H1 (cell line): ENCODE measurements at regions not wholly inside any gene's neighbourhood (a gene's known extent, or its start where the extent isn't known, plus 50 kb on each side); places are given as distances from the start of the nearest gene placed in this dataset.

Experiments
- CTCF ChIA-PET: fragments of 300-600 bp; sonication (Branson Sonifier 250); formaldehyde crosslinking; loops from one replicate; lab custom pipeline; 2021; ENCODE audit not compliant: partially characterized antibody; lab: Charles Lee
- POLR2A ChIA-PET: fragments of 300-600 bp; sonication (Branson Sonifier 250); formaldehyde crosslinking; loops from one replicate; lab custom pipeline; 2021; ENCODE audit warnings: inconsistent platforms; ENCODE audit not compliant: partially characterized antibody; lab: Charles Lee
- DNase-seq, 2 experiments: peaks; one replicate each; pipeline versions ENCODE4 v3.0.0 to v3.0.0-alpha.2; 2010 to 2022; ENCODE audit warnings: low spot score in 2 of 2, low read depth in 1 of 2, mixed read lengths in 1 of 2
- FAIRE-seq: peaks from 2 replicates; lab custom pipeline; 2011; peaks lifted over from hg19 to GRCh38; lab: Jason Lieb, UNC
- H2AFZ ChIP-seq: 2 replicates; pipeline ENCODE4 v1.8.1; 2012; ENCODE audit warnings: low read length, inconsistent platforms
- H2AK5ac ChIP-seq: 2 replicates; pipeline ENCODE4 v1.6.1; 2013; ENCODE audit warnings: low read depth, low read length
- H2BK120ac ChIP-seq: replicated peaks from 2 replicates; pipeline ENCODE3; 2013; ENCODE audit warnings: low read depth, low read length, inconsistent platforms
- H2BK12ac ChIP-seq: 2 replicates; pipeline ENCODE4 v1.6.1; 2013; ENCODE audit warnings: low read depth, low read length
- H2BK15ac ChIP-seq: 2 replicates; pipeline ENCODE4 v1.6.1; 2013; ENCODE audit warnings: low read length
- H2BK20ac ChIP-seq: 2 replicates; pipeline ENCODE4 v1.6.1; 2013; ENCODE audit warnings: low read length
- H2BK5ac ChIP-seq: 2 replicates; pipeline ENCODE4 v1.6.1; 2013; ENCODE audit warnings: low read depth, low read length
- H3K14ac ChIP-seq: 2 replicates; pipeline ENCODE4 v1.6.1; 2013; ENCODE audit warnings: inconsistent platforms; ENCODE audit not compliant: insufficient read length
- H3K18ac ChIP-seq: 2 replicates; pipeline ENCODE4 v1.6.1; 2013; ENCODE audit warnings: low read length; ENCODE audit errors: extremely low read depth
- H3K23ac ChIP-seq: 2 replicates; pipeline ENCODE4 v1.6.1; 2013; ENCODE audit warnings: inconsistent platforms; ENCODE audit not compliant: insufficient read length
- H3K23me2 ChIP-seq: 2 replicates; pipeline ENCODE4 v1.6.1; 2013; ENCODE audit warnings: low read depth, low read length
- H3K27ac ChIP-seq: 2 replicates; pipeline ENCODE4 v1.6.1; 2011; ENCODE audit warnings: low read depth, low read length, inconsistent platforms
- H3K27me3 ChIP-seq, 4 experiments: replicated peaks in 1 of 4; 1 replicate in 1 of 4; 2 replicates in 3 of 4; pipeline versions ENCODE4 v1.6.1 to v1.8.1; 2011 to 2013; ENCODE audit warnings: low read length in 3 of 4, mild to moderate bottlenecking in 3 of 4, inconsistent platforms in 2 of 4, mixed read lengths in 2 of 4, moderate library complexity in 1 of 4; ENCODE audit not compliant: control insufficient read depth in 3 of 4, insufficient read depth in 3 of 4; ENCODE audit errors: extremely low read depth in 1 of 4
- H3K36me3 ChIP-seq, 4 experiments: 2 replicates each; pipeline versions ENCODE4 v1.6.1 to v1.8.1; 2011 to 2013; ENCODE audit warnings: mild to moderate bottlenecking in 4 of 4, low read length in 3 of 4, moderate library complexity in 2 of 4, control low read depth in 1 of 4, inconsistent platforms in 1 of 4; ENCODE audit not compliant: insufficient read depth in 4 of 4, control insufficient read depth in 2 of 4
- H3K4ac ChIP-seq: replicated peaks from 2 replicates; pipeline ENCODE3; 2013; ENCODE audit warnings: low read length, low read depth, mixed read lengths, inconsistent platforms; ENCODE audit not compliant: insufficient read length
- H3K4me1 ChIP-seq, 4 experiments: replicated peaks in 1 of 4; 1 replicate in 1 of 4; 2 replicates in 3 of 4; pipeline versions ENCODE4 v1.6.1 to v1.8.1; 2011 to 2013; ENCODE audit warnings: low read length in 3 of 4, inconsistent platforms in 2 of 4, mixed read lengths in 1 of 4; ENCODE audit not compliant: insufficient read depth in 4 of 4, control insufficient read depth in 3 of 4
- H3K4me2 ChIP-seq, 2 experiments: 2 replicates each; pipeline versions ENCODE4 v1.6.1 to v1.8.1; 2011 to 2013; ENCODE audit warnings: low read depth in 2 of 2, low read length in 2 of 2, control low read depth in 1 of 2, inconsistent platforms in 1 of 2, mild to moderate bottlenecking in 1 of 2; ENCODE audit not compliant: insufficient read depth in 1 of 2
- H3K4me3 ChIP-seq, 4 experiments: fragments of 200-600, 300-600 bp in 1 of 4; sonication (generic), shearing (Covaris generic), sonication (Bioruptor Twin) in 1 of 4; 2 replicates each; pipeline versions ENCODE4 v1.5.1 to v1.8.1; 2011 to 2016; ENCODE audit warnings: low read length in 4 of 4, low read depth in 3 of 4, control low read depth in 2 of 4, inconsistent platforms in 2 of 4, mild to moderate bottlenecking in 2 of 4, mixed read lengths in 1 of 4, moderate library complexity in 1 of 4; ENCODE audit not compliant: insufficient read depth in 2 of 4; ENCODE audit errors: extremely low read depth in 1 of 4
- H3K56ac ChIP-seq: replicated peaks from 2 replicates; pipeline ENCODE3; 2013; ENCODE audit warnings: low read depth, mild to moderate bottlenecking, mixed read lengths, low read length, inconsistent platforms; ENCODE audit not compliant: insufficient read length
- H3K79me1 ChIP-seq: 2 replicates; pipeline ENCODE4 v1.6.1; 2013; ENCODE audit warnings: low read depth, low read length, control low read depth
- H3K79me2 ChIP-seq, 2 experiments: 2 replicates each; pipeline versions ENCODE4 v1.6.1 to v1.8.1; 2012 to 2013; ENCODE audit warnings: low read length in 2 of 2, mild to moderate bottlenecking in 2 of 2, inconsistent platforms in 1 of 2; ENCODE audit not compliant: insufficient read depth in 2 of 2, control insufficient read depth in 1 of 2
- H3K9ac ChIP-seq, 4 experiments: replicated peaks in 1 of 4; 1 replicate in 1 of 4; 2 replicates in 3 of 4; pipeline versions ENCODE4 v1.6.1 to v1.8.1; 2011 to 2013; ENCODE audit warnings: low read depth in 3 of 4, low read length in 3 of 4, control low read depth in 2 of 4, mild to moderate bottlenecking in 2 of 4, moderate library complexity in 2 of 4, inconsistent platforms in 1 of 4; ENCODE audit errors: extremely low read depth in 1 of 4
- H3K9me3 ChIP-seq, 2 experiments: 2 replicates each; pipeline versions ENCODE4 v1.6.1 to v1.8.1; 2012 to 2013; ENCODE audit warnings: mild to moderate bottlenecking in 2 of 2, moderate library complexity in 2 of 2, control low read depth in 1 of 2, inconsistent platforms in 1 of 2, low read depth in 1 of 2, low read length in 1 of 2, mixed read lengths in 1 of 2; ENCODE audit not compliant: insufficient read depth in 2 of 2
- H4K20me1 ChIP-seq, 2 experiments: replicated peaks in 1 of 2; 2 replicates each; pipeline versions ENCODE3 to v1.8.1; 2011 to 2013; ENCODE audit warnings: inconsistent platforms in 2 of 2, low read length in 2 of 2, mild to moderate bottlenecking in 1 of 2; ENCODE audit not compliant: insufficient read depth in 2 of 2, control insufficient read depth in 1 of 2
- H4K5ac ChIP-seq: 2 replicates; pipeline ENCODE4 v1.6.1; 2013; ENCODE audit warnings: low read length, low read depth, mixed read lengths, inconsistent platforms; ENCODE audit not compliant: insufficient read length
- H4K8ac ChIP-seq: 2 replicates; pipeline ENCODE4 v1.8.0; 2013; ENCODE audit warnings: mild to moderate bottlenecking, moderate library complexity, low read length, inconsistent platforms; ENCODE audit not compliant: insufficient read depth; ENCODE audit errors: extremely low read depth
- H4K91ac ChIP-seq: replicated peaks from 2 replicates; pipeline ENCODE3; 2013; ENCODE audit warnings: low read length, mixed read lengths, inconsistent platforms; ENCODE audit not compliant: insufficient read length
- EP300 ChIP-seq, 2 experiments: IDR thresholded peaks; 1 replicate in 1 of 2; 2 replicates in 1 of 2; pipeline ENCODE4 v1.6.1; 2011 to 2012; ENCODE audit warnings: low read depth in 2 of 2, low read length in 2 of 2, mild to moderate bottlenecking in 2 of 2, borderline replicate concordance in 1 of 2, inconsistent platforms in 1 of 2, moderate library complexity in 1 of 2
- RXRA ChIP-seq: IDR thresholded peaks from 2 replicates; pipeline ENCODE4 v1.6.1; 2011; ENCODE audit warnings: low read depth, mild to moderate bottlenecking, low read length, moderate library complexity; ENCODE audit not compliant: insufficient read depth
- USF2 ChIP-seq: IDR thresholded peaks from 2 replicates; pipeline ENCODE4 v1.6.1; 2011; ENCODE audit warnings: low read length, improper control_type of control experiment
- WGBS, 2 experiments: shearing (Covaris generic) in 1 of 2; methylation state at CpG; one replicate each; pipeline versions ENCODE4 v1.1.6 to v1.1.7; 2013 to 2015; ENCODE audit warnings: low lambda C conversion rate in 2 of 2, mixed read lengths in 2 of 2, inconsistent platforms in 1 of 2, low coverage in 1 of 2, missing lambda C conversion rate in 1 of 2; ENCODE audit not compliant: insufficient replicate concordance in 2 of 2, insufficient coverage in 1 of 2, insufficient read length in 1 of 2; ENCODE audit errors: extremely low coverage in 1 of 2, missing lambda C conversion rate in 1 of 2; 5-methylcytosine and 5-hydroxymethylcytosine counted together

GRCh38 chr16:64469351-64469750 is 652.5 kb downstream of the CDH11 start:
- H3K14ac ChIP-seq, result no peak overlapping the region
- no peak overlapping the region for H3K18ac ChIP-seq
- H3K4me3 ChIP-seq, result no peak overlapping the region
- H2BK20ac ChIP-seq, result no peak overlapping the region
- H3K9ac ChIP-seq, result no peak overlapping the region
- H4K5ac ChIP-seq, result no peak overlapping the region
- H2AK5ac ChIP-seq, result no peak overlapping the region
- no peak overlapping the region for H2BK12ac ChIP-seq
- H3K9me3 ChIP-seq, result no peaks in the 10 kb centered on the region
- no peaks in the 10 kb centered on the region for H3K36me3 ChIP-seq
- no peaks in the 10 kb centered on the region for H3K27me3 ChIP-seq
- CTCF ChIA-PET, result interaction anchor here (0.6 to 0.7 kb wide), 2 partner anchors 35 to 41 kb away, joined by 3 read pairs; no protein-coding TSS in a partner anchor
- H3K4ac ChIP-seq, result no peak overlapping the region
- H4K20me1 ChIP-seq, result no peaks in the 10 kb centered on the region
- POLR2A ChIA-PET, result interaction anchor here (0.7 kb wide), 1 partner anchor 247 kb away, joined by 3 read pairs; no protein-coding TSS in a partner anchor
- H4K91ac ChIP-seq, result no peak overlapping the region
- DNase-seq, result no peak
- FAIRE-seq, result no peak
- H2AFZ ChIP-seq, result no peak overlapping the region
- TF ChIP-seq USF2, result no peak
- no peak for TF ChIP-seq RXRA
- no peak for TF ChIP-seq EP300 (IDR thresholded peaks at IDR 0.05; ENCODE audit: borderline replicate concordance in 1 of 2, low read depth in 2 of 2, low read length in 2 of 2)
- no peaks in the 10 kb centered on the region for H3K79me2 ChIP-seq
- H3K4me2 ChIP-seq, result no peak overlapping the region
- H3K23ac ChIP-seq, result no peak overlapping the region
- H2BK5ac ChIP-seq, result no peak overlapping the region
- no peaks in the 10 kb centered on the region for H3K79me1 ChIP-seq
- no peak overlapping the region for H4K8ac ChIP-seq
- H3K56ac ChIP-seq, result no peak overlapping the region
- no peaks in the 10 kb centered on the region for H3K4me1 ChIP-seq
- WGBS, 2 experiments, result 100% methylated on average over 1 of the region's 1 CpG; no CpG with 5 or more reads in 1 of the 2 experiments
- H2BK120ac ChIP-seq, result no peak overlapping the region
- no peak overlapping the region for H2BK15ac ChIP-seq
- H3K27ac ChIP-seq, result no peak overlapping the region
- H3K23me2 ChIP-seq, result no peaks in the 10 kb centered on the region
